Gastrocnemius medialis (tissue), 4 donors: ENCODE measurements at regions not wholly inside any gene's neighbourhood (a gene's known extent, or its start where the extent isn't known, plus 50 kb on each side); places are given as distances from the start of the nearest gene placed in this dataset.

Experiments
- ATAC-seq, 2 donors: fragments of 150-250 bp; one replicate each; pipeline ENCODE4 v1.9.1; 2016
- DNase-seq, 2 donors: peaks; one replicate each; pipeline ENCODE4 v3.0.0-alpha.2; 2019
- H3K27ac ChIP-seq, 4 donors: fragments of 200-600 bp; sonication (generic); 1 replicate in 1 of 4; 2 replicates in 3 of 4; pipeline ENCODE4 v1.5.1; 2016 to 2018; ENCODE audit warnings: mild to moderate bottlenecking in 2 of 4, moderate library complexity in 1 of 4
- H3K27me3 ChIP-seq, 3 donors: fragments of 200-600 bp; sonication (generic) in 2 of 3; 1 replicate in 1 of 3; 2 replicates in 2 of 3; pipeline versions ENCODE4 v1.5.1 to v1.6.0; 2016 to 2019; ENCODE audit warnings: mild to moderate bottlenecking in 1 of 3, moderate library complexity in 1 of 3
- H3K36me3 ChIP-seq, 2 donors: fragments of 200-600 bp; sonication (generic) in 1 of 2; one replicate each; pipeline ENCODE4 v1.5.1; 2017 to 2018
- H3K4me1 ChIP-seq, 2 donors: fragments of 200-600 bp; sonication (generic) in 1 of 2; one replicate each; pipeline ENCODE4 v1.5.1; 2016 to 2017; ENCODE audit warnings: mild to moderate bottlenecking in 2 of 2
- H3K4me3 ChIP-seq, 4 donors: fragments of 200-600 bp; sonication (generic) in 3 of 4; 1 replicate in 1 of 4; 2 replicates in 3 of 4; pipeline ENCODE4 v1.5.1; 2016 to 2019; ENCODE audit warnings: mild to moderate bottlenecking in 2 of 4
- H3K9me3 ChIP-seq, 3 donors: fragments of 200-600 bp; sonication (generic) in 2 of 3; 1 replicate in 1 of 3; 2 replicates in 2 of 3; pipeline ENCODE4 v1.5.1; 2016 to 2019
- POLR2A ChIP-seq, 2 donors: fragments of 450-650 bp; IDR thresholded peaks; one replicate each; pipeline ENCODE4 v1.6.1; 2017; ENCODE audit warnings: antibody characterized with exemption in 2 of 2, mild to moderate bottlenecking in 2 of 2, moderate library complexity in 2 of 2
- in situ Hi-C, 4 donors: fragments of 200-750 bp; cut with MboI; loops; one replicate each; pipeline versions ENCODE4 v1.15.0 to v1.8.0; 2017; ENCODE audit warnings: low sequenced_read_pairs in 4 of 4
- intact Hi-C: fragments of 100-400 bp; cut with DNase I; formaldehyde crosslinking; loops from one replicate; pipeline ENCODE4 v1.15.1; 2023; ENCODE audit warnings: low total_unique reads
- TF ChIP-seq, protein P1 (sequence below), 5 experiments: fragments of 450-650 bp in 3 of 5; fragments of 200-600 bp in 2 of 5; sonication (generic) in 2 of 5; IDR thresholded peaks in 4 of 5; conservative IDR thresholded peaks in 1 of 5; 1 replicate in 4 of 5; 2 replicates in 1 of 5; pipeline ENCODE4 v1.5.1; 2016 to 2019; ENCODE audit warnings: antibody characterized with exemption in 5 of 5, mild to moderate bottlenecking in 3 of 5, moderate library complexity in 3 of 5

DNA sequence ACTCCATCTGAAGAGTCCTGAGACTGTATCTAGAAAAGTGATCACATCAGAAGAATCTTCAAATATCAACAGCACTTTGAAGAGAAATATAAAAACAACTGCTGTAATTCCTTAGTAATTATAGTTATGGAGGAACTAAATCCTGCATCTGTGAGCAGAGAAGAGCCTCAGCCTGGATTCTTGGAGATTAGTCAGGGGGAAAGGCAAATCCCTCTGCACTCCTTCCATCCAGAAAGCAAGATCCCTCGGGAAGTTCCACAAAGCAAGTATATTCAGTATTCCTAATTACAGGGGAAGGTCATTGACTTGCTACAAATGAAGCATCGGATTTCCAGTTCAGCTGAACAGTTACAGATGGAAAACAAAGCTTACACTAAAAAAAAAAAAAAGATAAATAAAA is 256.6 kb upstream of the IPO5 start:
- TF ChIP-seq, protein P1, sequence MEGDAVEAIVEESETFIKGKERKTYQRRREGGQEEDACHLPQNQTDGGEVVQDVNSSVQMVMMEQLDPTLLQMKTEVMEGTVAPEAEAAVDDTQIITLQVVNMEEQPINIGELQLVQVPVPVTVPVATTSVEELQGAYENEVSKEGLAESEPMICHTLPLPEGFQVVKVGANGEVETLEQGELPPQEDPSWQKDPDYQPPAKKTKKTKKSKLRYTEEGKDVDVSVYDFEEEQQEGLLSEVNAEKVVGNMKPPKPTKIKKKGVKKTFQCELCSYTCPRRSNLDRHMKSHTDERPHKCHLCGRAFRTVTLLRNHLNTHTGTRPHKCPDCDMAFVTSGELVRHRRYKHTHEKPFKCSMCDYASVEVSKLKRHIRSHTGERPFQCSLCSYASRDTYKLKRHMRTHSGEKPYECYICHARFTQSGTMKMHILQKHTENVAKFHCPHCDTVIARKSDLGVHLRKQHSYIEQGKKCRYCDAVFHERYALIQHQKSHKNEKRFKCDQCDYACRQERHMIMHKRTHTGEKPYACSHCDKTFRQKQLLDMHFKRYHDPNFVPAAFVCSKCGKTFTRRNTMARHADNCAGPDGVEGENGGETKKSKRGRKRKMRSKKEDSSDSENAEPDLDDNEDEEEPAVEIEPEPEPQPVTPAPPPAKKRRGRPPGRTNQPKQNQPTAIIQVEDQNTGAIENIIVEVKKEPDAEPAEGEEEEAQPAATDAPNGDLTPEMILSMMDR (IDR thresholded peaks at IDR 0.05 in 4 of 5, conservative IDR thresholded peaks at IDR 0.05 in 1 of 5) = no peak
- no peak for TF ChIP-seq POLR2A (IDR thresholded peaks at IDR 0.05)
- Histone ChIP-seq H3K27me3 (no peaks in the 10 kb centered on the region), H3K4me3 (no peak overlapping the region), H3K4me1 (no peaks in the 10 kb centered on the region), H3K9me3 (no peaks in the 10 kb centered on the region), H3K27ac (no peak overlapping the region), H3K36me3 (no peaks in the 10 kb centered on the region)
- in situ Hi-C loops = no loop called here
- intact Hi-C loops = no loop called here
- DNase-seq (no peak), ATAC-seq (no peak)

DNA sequence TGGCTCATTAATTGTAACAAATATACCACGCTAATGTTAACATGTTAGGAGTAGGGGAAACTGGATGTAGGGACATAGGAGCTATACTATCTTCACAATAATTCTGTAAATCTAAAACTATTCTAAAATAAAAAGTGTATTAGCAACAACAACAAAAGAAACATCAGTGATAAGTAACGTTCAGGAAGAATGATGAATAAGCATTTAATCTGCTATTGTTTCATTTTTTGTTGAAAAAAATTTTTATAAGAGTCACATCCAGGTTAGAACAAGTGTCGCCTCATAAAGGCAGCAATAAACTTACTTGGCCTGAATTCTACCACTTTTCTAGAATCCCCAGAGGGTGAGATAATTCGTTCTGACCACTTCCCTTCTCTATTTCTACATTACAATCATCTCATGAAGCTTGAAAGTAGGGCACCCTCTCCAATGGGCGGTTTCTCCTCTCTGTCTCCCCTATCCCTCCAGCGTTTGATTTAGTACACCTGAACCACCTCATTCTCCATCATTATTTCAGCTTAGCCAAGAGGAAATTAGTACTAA is 253.1 kb upstream of the IPO5 start:
- intact Hi-C loops = no loop called here
- no peak for ATAC-seq
- TF ChIP-seq, protein P1 (IDR thresholded peaks at IDR 0.05 in 4 of 5, conservative IDR thresholded peaks at IDR 0.05 in 1 of 5) = no peak
- no peak for TF ChIP-seq POLR2A (IDR thresholded peaks at IDR 0.05)
- H3K27ac ChIP-seq = no peak overlapping the region
- H3K4me3 ChIP-seq = no peak overlapping the region
- no peaks in the 10 kb centered on the region for H3K27me3 ChIP-seq
- H3K36me3 ChIP-seq = no peaks in the 10 kb centered on the region
- DNase-seq = no peak
- H3K4me1 ChIP-seq = no peaks in the 10 kb centered on the region
- in situ Hi-C loops = no loop called here
- no peaks in the 10 kb centered on the region for H3K9me3 ChIP-seq

DNA sequence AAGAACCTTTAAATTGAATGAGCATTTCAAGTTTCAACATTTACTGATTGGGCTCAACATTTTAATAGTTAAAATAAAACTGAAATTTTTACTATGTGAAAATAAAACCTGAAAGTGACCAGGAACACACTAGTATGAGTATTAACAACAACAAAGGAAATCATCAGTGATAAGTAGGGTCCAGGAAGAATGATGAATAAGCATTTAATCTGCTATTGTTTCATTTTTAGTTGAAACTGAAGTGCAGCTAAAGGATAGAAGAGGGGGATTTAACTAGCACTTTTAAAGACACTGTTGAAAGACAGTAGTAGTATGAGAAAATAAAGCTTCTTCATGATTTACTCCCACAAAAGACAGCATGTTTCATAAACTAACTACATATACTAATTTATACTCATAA is 250.9 kb upstream of the IPO5 start:
- no peak for ATAC-seq

DNA sequence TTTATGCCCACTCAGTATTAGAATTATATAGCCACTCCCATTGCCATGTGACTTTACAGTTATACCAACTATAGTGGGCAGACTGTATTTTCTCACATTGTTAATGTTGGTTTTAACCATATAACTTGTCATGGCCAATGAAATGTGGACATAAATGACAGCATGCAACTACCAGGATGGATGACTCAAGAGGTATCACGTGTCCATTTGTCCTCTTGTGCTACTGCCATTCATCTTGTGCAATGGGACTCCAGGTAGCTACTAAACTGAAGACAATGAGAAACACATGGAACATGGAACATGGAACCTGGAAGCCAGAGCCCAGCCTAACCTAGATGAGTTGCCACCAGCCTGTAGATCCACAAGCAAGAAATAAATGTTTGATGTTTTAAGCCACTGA is 242.7 kb upstream of the IPO5 start:
- TF ChIP-seq, protein P1 (IDR thresholded peaks at IDR 0.05 in 4 of 5, conservative IDR thresholded peaks at IDR 0.05 in 1 of 5) = no peak
- TF ChIP-seq POLR2A (IDR thresholded peaks at IDR 0.05) = no peak
- no peak overlapping the region for H3K4me3 ChIP-seq
- intact Hi-C loops = no loop called here
- in situ Hi-C loops = no loop called here
- no peak overlapping the region for H3K27ac ChIP-seq
- DNase-seq = no peak
- no peak for ATAC-seq
- H3K36me3 ChIP-seq = no peaks in the 10 kb centered on the region
- no peaks in the 10 kb centered on the region for H3K4me1 ChIP-seq
- no peaks in the 10 kb centered on the region for H3K9me3 ChIP-seq
- no peaks in the 10 kb centered on the region for H3K27me3 ChIP-seq

More for the DNA sequence above, 250.9 kb upstream of the IPO5 start:
- TF ChIP-seq POLR2A (IDR thresholded peaks at IDR 0.05) = no peak
- TF ChIP-seq, protein P1 (IDR thresholded peaks at IDR 0.05 in 4 of 5, conservative IDR thresholded peaks at IDR 0.05 in 1 of 5) = no peak
- no peaks in the 10 kb centered on the region for H3K36me3 ChIP-seq
- no peak for DNase-seq
- no peaks in the 10 kb centered on the region for H3K27me3 ChIP-seq
- intact Hi-C loops = no loop called here
- in situ Hi-C loops = no loop called here
- H3K27ac ChIP-seq = no peak overlapping the region
- H3K4me1 ChIP-seq = no peaks in the 10 kb centered on the region
- no peaks in the 10 kb centered on the region for H3K9me3 ChIP-seq
- no peak overlapping the region for H3K4me3 ChIP-seq

DNA sequence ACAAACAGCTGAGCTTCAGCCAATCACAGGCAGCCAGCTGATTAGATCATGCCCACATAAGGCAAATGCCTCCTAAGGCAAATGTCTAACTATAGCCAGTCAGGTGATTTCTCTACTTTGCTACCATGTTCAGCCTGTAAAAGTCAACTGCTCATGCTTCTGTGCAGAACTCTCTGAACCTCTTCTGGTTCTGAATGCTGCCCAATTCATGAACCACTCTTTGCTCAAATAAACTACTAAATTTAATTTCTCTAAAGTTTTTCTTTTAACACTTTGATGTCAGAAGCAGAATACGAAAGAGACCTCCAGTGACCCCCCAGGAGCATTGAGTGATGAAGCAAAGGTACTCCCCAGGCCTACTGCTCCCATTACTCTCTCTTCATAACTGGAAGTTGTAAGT is 240.7 kb upstream of the IPO5 start:
- DNase-seq (no peak), ATAC-seq (no peak)
- intact Hi-C loops = no loop called here
- no peak overlapping the region for H3K27ac ChIP-seq
- H3K4me1 ChIP-seq = no peaks in the 10 kb centered on the region
- H3K27me3 ChIP-seq = no peaks in the 10 kb centered on the region
- no peaks in the 10 kb centered on the region for H3K36me3 ChIP-seq
- in situ Hi-C loops = no loop called here
- no peak overlapping the region for H3K4me3 ChIP-seq
- no peaks in the 10 kb centered on the region for H3K9me3 ChIP-seq
- TF ChIP-seq POLR2A (IDR thresholded peaks at IDR 0.05) = no peak
- TF ChIP-seq, protein P1 (IDR thresholded peaks at IDR 0.05 in 4 of 5, conservative IDR thresholded peaks at IDR 0.05 in 1 of 5) = no peak
